ENCODE measurements at regions not wholly inside any gene's neighbourhood (a gene's known extent, or its start where the extent isn't known, plus 50 kb on each side); places are given as distances from the start of the nearest gene placed in this dataset.

DNA sequence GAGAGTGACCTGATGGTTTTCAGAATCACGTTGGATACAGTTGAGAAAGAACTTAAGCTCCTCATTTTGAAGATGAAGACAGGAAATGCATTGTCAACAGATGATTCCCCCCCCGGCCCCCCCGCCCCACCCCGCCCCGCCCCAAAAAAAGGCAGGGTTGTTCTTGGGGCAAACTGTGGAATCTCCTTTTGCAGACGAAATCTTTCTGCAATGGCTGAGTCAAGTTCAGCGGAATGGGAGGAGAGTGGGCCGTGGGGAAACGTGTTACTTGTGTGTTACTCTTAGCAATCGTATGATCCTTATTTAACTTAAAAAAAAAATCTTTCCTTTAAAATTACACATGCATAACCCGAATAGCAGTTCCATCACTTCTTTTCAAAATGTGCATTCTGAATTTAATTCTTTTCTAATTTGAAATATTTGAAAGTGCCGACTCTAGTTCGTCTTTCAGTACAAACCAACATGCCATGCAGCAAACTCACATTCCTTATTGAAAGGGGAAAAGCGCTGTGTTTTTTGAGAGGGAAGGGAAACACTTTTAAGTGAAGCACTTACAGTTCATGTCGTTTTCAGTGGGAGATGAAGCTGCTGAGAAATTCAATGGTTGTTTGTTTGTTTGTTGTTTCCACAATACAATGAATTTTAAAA, 348.5 kb upstream of the ARGLU1 start:
- ChIA-PET POLR2A (no interaction called here), CTCF (interaction anchor here (0.6 kb wide), 1 partner anchor 1717 kb away, joined by 3 read pairs; no protein-coding TSS in a partner anchor)

DNA sequence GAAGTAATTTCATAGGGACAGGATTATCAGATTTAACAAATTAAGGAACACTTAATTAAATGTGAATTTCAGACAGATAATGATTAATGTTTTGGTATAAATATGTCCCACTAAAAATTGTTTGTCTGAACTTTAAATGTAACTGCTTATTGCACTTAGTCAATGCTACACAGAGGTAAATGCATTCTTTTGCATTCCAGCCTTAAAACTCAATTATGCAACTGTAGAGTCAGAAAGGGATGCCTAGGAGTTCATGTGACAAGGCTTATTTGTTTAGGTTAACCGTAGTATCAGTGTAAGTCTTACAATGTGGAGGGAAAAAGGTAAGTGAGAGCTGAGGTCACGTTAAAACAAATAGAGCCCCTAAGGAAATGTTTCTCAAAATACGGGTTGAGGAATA, 347.2 kb upstream of the ARGLU1 start:
- Histone ChIP-seq H3K4me1 (ENCODE audit: control insufficient read depth, insufficient read depth, low read length) (no peaks in the 10 kb centered on the region), H3K4me3 (ENCODE audit: low read depth, low read length) (no peak overlapping the region), H3K36me3 (ENCODE audit: control insufficient read depth in 2 of 2, insufficient read depth in 1 of 2, low read length in 2 of 2) (no peaks in the 10 kb centered on the region), H3K9me3 (ENCODE audit: control insufficient read depth, insufficient read depth, low read depth, low read length) (no peaks in the 10 kb centered on the region), H3K27ac (ENCODE audit: extremely low read depth, low read depth, low read length) (no peak overlapping the region)
- POLR2A ChIA-PET = no interaction called here
- TF ChIP-seq ZNF843 (tag by site-specific recombination; IDR thresholded peaks at IDR 0.05) (no peak), YY2 (tag by site-specific recombination; IDR thresholded peaks at IDR 0.05) (no peak), GFI1B (tag by site-specific recombination; IDR thresholded peaks at IDR 0.05) (no peak), ZNF169 (tag by site-specific recombination; IDR thresholded peaks at IDR 0.05) (no peak), SP3 (tag by site-specific recombination; IDR thresholded peaks at IDR 0.05) (no peak), OVOL3 (tag by site-specific recombination; IDR thresholded peaks at IDR 0.05) (no peak), ZNF335 (tag by site-specific recombination; conservative IDR thresholded peaks at IDR 0.05) (no peak)
- TF ChIP-seq, protein P1, sequence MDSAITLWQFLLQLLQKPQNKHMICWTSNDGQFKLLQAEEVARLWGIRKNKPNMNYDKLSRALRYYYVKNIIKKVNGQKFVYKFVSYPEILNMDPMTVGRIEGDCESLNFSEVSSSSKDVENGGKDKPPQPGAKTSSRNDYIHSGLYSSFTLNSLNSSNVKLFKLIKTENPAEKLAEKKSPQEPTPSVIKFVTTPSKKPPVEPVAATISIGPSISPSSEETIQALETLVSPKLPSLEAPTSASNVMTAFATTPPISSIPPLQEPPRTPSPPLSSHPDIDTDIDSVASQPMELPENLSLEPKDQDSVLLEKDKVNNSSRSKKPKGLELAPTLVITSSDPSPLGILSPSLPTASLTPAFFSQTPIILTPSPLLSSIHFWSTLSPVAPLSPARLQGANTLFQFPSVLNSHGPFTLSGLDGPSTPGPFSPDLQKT (IDR thresholded peaks at IDR 0.05; ENCODE audit: borderline replicate concordance, low read depth, low read length) = no peak
- CTCF ChIA-PET = interaction anchor here (0.6 to 0.8 kb wide), 2 partner anchors 217 to 1832 kb away, joined by 3 read pairs; no protein-coding TSS in a partner anchor

More for the DNA sequence above, 348.5 kb upstream of the ARGLU1 start:
- H3K4me3 ChIP-seq (ENCODE audit: low read depth, low read length) = no peak overlapping the region
- H3K4me1 ChIP-seq (ENCODE audit: control insufficient read depth, insufficient read depth, low read length) = no peaks in the 10 kb centered on the region
- H3K9me3 ChIP-seq (ENCODE audit: control insufficient read depth, insufficient read depth, low read depth, low read length) = no peaks in the 10 kb centered on the region
- no peak overlapping the region for H3K27ac ChIP-seq (ENCODE audit: extremely low read depth, low read depth, low read length)
- TF ChIP-seq, protein P2, sequence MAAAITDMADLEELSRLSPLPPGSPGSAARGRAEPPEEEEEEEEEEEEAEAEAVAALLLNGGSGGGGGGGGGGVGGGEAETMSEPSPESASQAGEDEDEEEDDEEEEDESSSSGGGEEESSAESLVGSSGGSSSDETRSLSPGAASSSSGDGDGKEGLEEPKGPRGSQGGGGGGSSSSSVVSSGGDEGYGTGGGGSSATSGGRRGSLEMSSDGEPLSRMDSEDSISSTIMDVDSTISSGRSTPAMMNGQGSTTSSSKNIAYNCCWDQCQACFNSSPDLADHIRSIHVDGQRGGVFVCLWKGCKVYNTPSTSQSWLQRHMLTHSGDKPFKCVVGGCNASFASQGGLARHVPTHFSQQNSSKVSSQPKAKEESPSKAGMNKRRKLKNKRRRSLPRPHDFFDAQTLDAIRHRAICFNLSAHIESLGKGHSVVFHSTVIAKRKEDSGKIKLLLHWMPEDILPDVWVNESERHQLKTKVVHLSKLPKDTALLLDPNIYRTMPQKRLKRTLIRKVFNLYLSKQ (tag by site-specific recombination; IDR thresholded peaks at IDR 0.05; ENCODE audit: borderline replicate concordance) = no peak
- TF ChIP-seq ZNF555 (tag by site-specific recombination; conservative IDR thresholded peaks at IDR 0.05) (no peak), ZNF544 (tag by site-specific recombination; IDR thresholded peaks at IDR 0.05) (no peak), SP7 (tag by site-specific recombination; IDR thresholded peaks at IDR 0.05) (no peak), ZFP41 (tag by site-specific recombination; IDR thresholded peaks at IDR 0.05; ENCODE audit: borderline replicate concordance) (no peak), ZNF623 (tag by site-specific recombination; IDR thresholded peaks at IDR 0.05) (no peak), ZNF302 (tag by site-specific recombination; IDR thresholded peaks at IDR 0.05; ENCODE audit: low read depth) (no peak), ZBTB17 (tag by site-specific recombination; IDR thresholded peaks at IDR 0.05) (no peak)
- TF ChIP-seq, protein P3, sequence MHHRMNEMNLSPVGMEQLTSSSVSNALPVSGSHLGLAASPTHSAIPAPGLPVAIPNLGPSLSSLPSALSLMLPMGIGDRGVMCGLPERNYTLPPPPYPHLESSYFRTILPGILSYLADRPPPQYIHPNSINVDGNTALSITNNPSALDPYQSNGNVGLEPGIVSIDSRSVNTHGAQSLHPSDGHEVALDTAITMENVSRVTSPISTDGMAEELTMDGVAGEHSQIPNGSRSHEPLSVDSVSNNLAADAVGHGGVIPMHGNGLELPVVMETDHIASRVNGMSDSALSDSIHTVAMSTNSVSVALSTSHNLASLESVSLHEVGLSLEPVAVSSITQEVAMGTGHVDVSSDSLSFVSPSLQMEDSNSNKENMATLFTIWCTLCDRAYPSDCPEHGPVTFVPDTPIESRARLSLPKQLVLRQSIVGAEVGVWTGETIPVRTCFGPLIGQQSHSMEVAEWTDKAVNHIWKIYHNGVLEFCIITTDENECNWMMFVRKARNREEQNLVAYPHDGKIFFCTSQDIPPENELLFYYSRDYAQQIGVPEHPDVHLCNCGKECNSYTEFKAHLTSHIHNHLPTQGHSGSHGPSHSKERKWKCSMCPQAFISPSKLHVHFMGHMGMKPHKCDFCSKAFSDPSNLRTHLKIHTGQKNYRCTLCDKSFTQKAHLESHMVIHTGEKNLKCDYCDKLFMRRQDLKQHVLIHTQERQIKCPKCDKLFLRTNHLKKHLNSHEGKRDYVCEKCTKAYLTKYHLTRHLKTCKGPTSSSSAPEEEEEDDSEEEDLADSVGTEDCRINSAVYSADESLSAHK (tag by site-specific recombination; IDR thresholded peaks at IDR 0.05) = no peak
- H3K36me3 ChIP-seq (ENCODE audit: control insufficient read depth in 2 of 2, insufficient read depth in 1 of 2, low read length in 2 of 2) = no peaks in the 10 kb centered on the region

DNA sequence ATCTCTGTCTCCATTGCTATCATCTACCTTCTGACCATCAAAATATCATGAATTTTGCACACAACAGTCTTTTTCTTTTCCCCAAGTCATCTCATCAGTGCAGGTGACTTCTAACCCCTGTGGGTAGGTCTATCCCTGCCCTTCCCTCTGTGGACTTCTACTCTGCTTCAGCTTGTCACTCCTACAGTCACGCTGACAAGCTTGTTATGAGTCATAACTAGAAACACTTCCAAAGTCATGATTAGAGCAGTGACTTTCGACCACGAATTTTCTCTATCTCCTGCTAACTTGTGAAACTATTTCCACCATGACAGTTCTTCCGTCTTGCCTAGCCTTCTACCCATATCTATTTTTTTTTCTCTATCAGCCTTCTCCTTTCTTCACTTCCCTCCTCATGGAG, 343.7 kb upstream of the ARGLU1 start:
- no peak overlapping the region for H3K4me3 ChIP-seq (ENCODE audit: low read depth, low read length)
- ChIA-PET CTCF (interaction anchor here (0.6 kb wide), 1 partner anchor 12 kb away, joined by 3 read pairs; no protein-coding TSS in a partner anchor), POLR2A (no interaction called here)
- H3K9me3 ChIP-seq (ENCODE audit: control insufficient read depth, insufficient read depth, low read depth, low read length) = no peaks in the 10 kb centered on the region
- no peaks in the 10 kb centered on the region for H3K36me3 ChIP-seq (ENCODE audit: control insufficient read depth in 2 of 2, insufficient read depth in 1 of 2, low read length in 2 of 2)
- H3K27ac ChIP-seq (ENCODE audit: extremely low read depth, low read depth, low read length) = no peak overlapping the region
- H3K4me1 ChIP-seq (ENCODE audit: control insufficient read depth, insufficient read depth, low read length) = no peaks in the 10 kb centered on the region
- TF ChIP-seq ZNF341 (tag by site-specific recombination; IDR thresholded peaks at IDR 0.05; ENCODE audit: low read depth) (no peak), ZNF600 (tag by site-specific recombination; IDR thresholded peaks at IDR 0.05) (no peak), ZNF132 (tag by site-specific recombination; IDR thresholded peaks at IDR 0.05; ENCODE audit: borderline replicate concordance) (no peak), ZNF596 (tag by site-specific recombination; IDR thresholded peaks at IDR 0.05) (no peak)
- TF ChIP-seq, protein P4, sequence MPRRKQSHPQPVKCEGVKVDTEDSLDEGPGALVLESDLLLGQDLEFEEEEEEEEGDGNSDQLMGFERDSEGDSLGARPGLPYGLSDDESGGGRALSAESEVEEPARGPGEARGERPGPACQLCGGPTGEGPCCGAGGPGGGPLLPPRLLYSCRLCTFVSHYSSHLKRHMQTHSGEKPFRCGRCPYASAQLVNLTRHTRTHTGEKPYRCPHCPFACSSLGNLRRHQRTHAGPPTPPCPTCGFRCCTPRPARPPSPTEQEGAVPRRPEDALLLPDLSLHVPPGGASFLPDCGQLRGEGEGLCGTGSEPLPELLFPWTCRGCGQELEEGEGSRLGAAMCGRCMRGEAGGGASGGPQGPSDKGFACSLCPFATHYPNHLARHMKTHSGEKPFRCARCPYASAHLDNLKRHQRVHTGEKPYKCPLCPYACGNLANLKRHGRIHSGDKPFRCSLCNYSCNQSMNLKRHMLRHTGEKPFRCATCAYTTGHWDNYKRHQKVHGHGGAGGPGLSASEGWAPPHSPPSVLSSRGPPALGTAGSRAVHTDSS (tag by site-specific recombination; IDR thresholded peaks at IDR 0.05) = no peak
- TF ChIP-seq, protein P5, sequence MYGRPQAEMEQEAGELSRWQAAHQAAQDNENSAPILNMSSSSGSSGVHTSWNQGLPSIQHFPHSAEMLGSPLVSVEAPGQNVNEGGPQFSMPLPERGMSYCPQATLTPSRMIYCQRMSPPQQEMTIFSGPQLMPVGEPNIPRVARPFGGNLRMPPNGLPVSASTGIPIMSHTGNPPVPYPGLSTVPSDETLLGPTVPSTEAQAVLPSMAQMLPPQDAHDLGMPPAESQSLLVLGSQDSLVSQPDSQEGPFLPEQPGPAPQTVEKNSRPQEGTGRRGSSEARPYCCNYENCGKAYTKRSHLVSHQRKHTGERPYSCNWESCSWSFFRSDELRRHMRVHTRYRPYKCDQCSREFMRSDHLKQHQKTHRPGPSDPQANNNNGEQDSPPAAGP (tag by site-specific recombination; IDR thresholded peaks at IDR 0.05) = no peak
